ENCODE measurements at regions not wholly inside any gene's neighbourhood (a gene's known extent, or its start where the extent isn't known, plus 50 kb on each side); places are given as distances from the start of the nearest gene placed in this dataset.

DNA sequence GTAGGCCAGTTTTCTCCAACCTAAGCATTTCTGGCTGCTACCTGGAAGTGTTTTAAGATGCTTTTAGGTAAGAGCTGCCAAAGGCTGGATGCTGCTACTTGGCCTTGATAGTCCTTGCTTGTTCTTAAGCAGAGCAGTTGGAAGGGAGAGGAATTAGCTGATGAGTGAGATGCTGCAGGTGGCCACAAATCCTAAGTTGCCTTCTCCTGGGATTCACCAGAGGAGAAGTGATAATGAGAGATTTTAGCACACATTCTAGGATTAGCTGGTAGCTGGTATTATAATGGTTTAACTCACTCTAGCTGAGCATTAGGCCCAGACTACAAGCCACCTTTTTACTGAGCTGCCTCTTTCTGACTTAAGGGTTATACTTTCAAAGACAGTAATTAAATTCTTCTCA, 442.9 kb upstream of the RAG2 start:
- Mint-ChIP-seq H3K9me3 (ENCODE audit: low read depth) (peaks cover 6% of the 10 kb centered on the region), H3K36me3 (ENCODE audit: low read depth) (no peaks in the 10 kb centered on the region), H3K4me1 (no peaks in the 10 kb centered on the region), H3K27ac (no peak overlapping the region), H3K4me3 (no peak overlapping the region), H3K27me3 (no peaks in the 10 kb centered on the region)
- DNase-seq (no peak), ATAC-seq (no peak)
- CTCF ChIA-PET, result no interaction called here
- POLR2A ChIA-PET, result no interaction called here
- intact Hi-C loops (cut with DNase I, micrococcal nuclease), result no loop called here

DNA sequence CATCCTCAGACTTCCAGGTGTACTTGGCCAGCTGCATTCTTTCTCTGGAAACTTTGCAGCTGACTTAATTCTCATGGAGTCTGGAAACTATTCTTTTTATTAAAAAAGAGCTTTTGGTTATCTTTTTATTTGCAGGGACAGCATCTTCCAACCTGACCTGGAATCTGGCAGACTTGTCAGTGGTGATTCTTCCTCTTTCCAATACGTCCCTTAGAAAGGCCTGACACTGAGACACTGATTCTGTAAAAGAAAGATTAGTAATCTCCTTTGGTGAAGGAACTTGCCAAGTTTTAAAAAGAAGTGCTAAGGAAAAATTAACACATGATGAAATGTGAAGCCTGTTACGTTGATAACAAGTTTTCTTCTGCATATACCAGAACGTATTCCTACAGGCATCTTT, 440.9 kb upstream of the RAG2 start:
- DNase-seq, result no peak
- Mint-ChIP-seq H3K4me3 (no peak overlapping the region), H3K9me3 (ENCODE audit: low read depth) (peaks cover 6% of the 10 kb centered on the region), H3K27me3 (no peaks in the 10 kb centered on the region), H3K27ac (no peak overlapping the region), H3K36me3 (ENCODE audit: low read depth) (no peaks in the 10 kb centered on the region), H3K4me1 (no peaks in the 10 kb centered on the region)
- no peak for ATAC-seq
- ChIA-PET POLR2A (no interaction called here), CTCF (no interaction called here)
- intact Hi-C loops (cut with DNase I, micrococcal nuclease), result no loop called here

DNA sequence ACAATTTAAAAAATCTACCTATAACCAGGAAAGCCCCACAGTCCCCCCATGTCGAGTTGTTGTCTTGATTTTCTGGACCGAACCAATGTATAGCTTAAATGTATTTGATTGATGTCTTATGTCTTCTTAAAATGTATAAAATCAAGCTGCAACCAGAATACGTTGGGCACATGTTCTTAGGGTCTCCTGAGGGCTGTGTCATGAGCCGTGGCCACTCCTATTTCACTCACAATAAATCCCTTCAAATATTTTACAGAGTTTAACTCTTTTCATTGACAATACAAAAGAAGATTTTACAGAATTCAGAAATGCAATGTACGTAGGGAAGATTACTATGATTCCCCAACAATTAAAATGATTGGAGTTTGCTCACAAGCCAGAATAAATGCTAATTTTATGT, 428.7 kb upstream of the RAG2 start:
- no peak for DNase-seq
- Mint-ChIP-seq H3K4me3 (no peak overlapping the region), H3K4me1 (no peaks in the 10 kb centered on the region), H3K9me3 (ENCODE audit: low read depth) (peaks cover 12% of the 10 kb centered on the region), H3K27me3 (no peaks in the 10 kb centered on the region), H3K36me3 (ENCODE audit: low read depth) (no peaks in the 10 kb centered on the region), H3K27ac (no peak overlapping the region)
- intact Hi-C loops (cut with DNase I, micrococcal nuclease), result no loop called here
- no peak for ATAC-seq
- POLR2A ChIA-PET, result no interaction called here
- CTCF ChIA-PET, result no interaction called here

DNA sequence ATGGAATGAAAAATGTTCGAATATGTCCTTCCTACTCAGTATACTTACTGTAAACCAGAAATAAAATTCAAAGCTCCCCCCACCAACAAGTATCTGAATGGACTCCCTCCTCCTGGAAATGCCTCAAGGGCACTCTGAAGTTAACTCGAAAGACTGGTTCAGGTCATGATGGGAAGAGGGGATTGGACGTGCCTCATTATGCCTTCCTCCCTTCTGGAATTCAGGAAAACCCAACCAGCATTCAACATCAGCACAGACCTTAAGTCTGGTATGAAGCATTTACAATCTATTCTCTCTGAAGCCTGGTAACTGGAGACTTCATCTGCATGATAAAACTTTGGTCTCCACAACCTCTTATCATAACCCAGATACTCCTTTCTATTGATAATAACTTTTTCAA, 428.3 kb upstream of the RAG2 start:
- DNase-seq, result no peak

DNA sequence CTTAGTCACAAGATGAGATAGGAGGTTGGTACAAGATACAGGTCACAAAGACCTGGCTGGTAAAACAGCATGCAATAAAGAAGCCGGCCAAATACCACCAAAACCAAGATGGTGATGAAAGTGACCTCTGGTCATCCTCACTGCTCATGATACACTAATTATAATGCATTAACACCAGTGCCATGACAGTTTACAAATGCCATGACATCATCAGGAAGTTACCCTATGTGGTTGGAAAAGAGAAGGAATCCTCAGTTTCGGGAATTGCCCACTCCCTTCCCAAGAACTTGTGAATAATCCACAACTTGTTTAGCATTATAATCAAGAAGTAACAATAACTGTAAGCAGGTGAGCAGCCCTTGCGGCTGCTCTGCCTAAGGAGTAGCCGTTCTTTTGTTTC, 408.5 kb upstream of the RAG2 start:
- ChIA-PET CTCF (no interaction called here), POLR2A (no interaction called here)
- no peaks in the 10 kb centered on the region for H3K36me3 Mint-ChIP-seq (ENCODE audit: low read depth)
- H3K4me3 Mint-ChIP-seq, result no peak overlapping the region
- ATAC-seq (no peak), DNase-seq (no peak)
- H3K9me3 Mint-ChIP-seq (ENCODE audit: low read depth), result no peaks in the 10 kb centered on the region
- H3K4me1 Mint-ChIP-seq, result no peaks in the 10 kb centered on the region
- H3K27me3 Mint-ChIP-seq, result no peaks in the 10 kb centered on the region
- H3K27ac Mint-ChIP-seq, result no peak overlapping the region
- intact Hi-C loops (cut with DNase I, micrococcal nuclease), result no loop called here

More for the DNA sequence above, 428.3 kb upstream of the RAG2 start:
- Mint-ChIP-seq H3K4me1 (no peaks in the 10 kb centered on the region), H3K9me3 (ENCODE audit: low read depth) (peaks cover 8% of the 10 kb centered on the region), H3K36me3 (ENCODE audit: low read depth) (no peaks in the 10 kb centered on the region), H3K27ac (no peak overlapping the region), H3K27me3 (no peaks in the 10 kb centered on the region), H3K4me3 (no peak overlapping the region)
- intact Hi-C loops (cut with DNase I, micrococcal nuclease), result no loop called here
- CTCF ChIA-PET, result no interaction called here
- POLR2A ChIA-PET, result no interaction called here
- no peak for ATAC-seq

DNA sequence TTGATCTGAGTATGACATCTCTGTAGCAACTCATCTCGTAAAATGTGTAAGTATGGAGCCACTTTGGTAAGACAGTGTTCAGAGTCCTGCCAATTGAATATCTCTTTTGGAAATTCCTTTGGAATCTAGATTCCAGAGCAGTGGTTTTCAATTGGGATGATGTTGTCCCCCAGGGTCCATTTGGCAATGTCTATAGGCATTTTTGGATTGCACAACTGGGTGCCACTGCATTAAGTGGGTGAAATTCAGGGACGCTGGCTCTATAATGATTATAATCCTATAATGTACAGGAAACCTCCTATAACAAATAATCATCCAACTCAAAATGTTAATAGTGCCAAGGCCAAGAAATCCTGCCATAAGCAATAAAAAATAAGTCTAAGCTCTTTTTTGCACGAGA, 404.8 kb upstream of the RAG2 start:
- Mint-ChIP-seq H3K27ac (no peak overlapping the region), H3K4me1 (no peaks in the 10 kb centered on the region), H3K27me3 (no peaks in the 10 kb centered on the region), H3K36me3 (ENCODE audit: low read depth) (no peaks in the 10 kb centered on the region), H3K9me3 (ENCODE audit: low read depth) (no peaks in the 10 kb centered on the region), H3K4me3 (no peak overlapping the region)
- DNase-seq (no peak), ATAC-seq (no peak)
- POLR2A ChIA-PET, result no interaction called here
- CTCF ChIA-PET, result no interaction called here
- intact Hi-C loops (cut with DNase I, micrococcal nuclease), result loop anchor here in 1 of 2 experiments (5.0 kb wide), 1 partner anchor 1789 kb away; no protein-coding TSS in a partner anchor

DNA sequence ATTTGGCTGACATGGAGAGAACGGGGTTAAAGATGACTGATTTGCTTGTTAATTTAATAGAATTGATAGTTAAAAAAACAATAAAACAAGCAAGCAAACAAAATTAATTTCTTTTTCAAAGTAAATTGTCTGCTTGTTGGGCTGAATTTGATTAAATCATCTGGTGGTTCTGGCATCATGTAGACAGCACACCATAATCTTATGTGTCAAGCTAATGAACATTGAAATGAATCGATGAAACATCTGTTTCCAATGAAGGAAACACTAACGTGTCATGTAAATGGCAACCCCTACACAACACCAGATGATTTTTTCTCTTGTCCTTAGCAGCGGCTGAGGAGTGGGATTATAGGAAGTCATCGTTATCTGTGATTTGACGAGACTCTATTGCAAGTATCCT, 399.6 kb upstream of the RAG2 start:
- H3K9me3 Mint-ChIP-seq (ENCODE audit: low read depth), result peaks cover 1% of the 10 kb centered on the region
- H3K27me3 Mint-ChIP-seq, result no peaks in the 10 kb centered on the region
- no peaks in the 10 kb centered on the region for H3K36me3 Mint-ChIP-seq (ENCODE audit: low read depth)
- ChIA-PET POLR2A (no interaction called here), CTCF (no interaction called here)
- DNase-seq (no peak), ATAC-seq (no peak)
- no peak overlapping the region for H3K27ac Mint-ChIP-seq
- no peak overlapping the region for H3K4me3 Mint-ChIP-seq
- intact Hi-C loops (cut with DNase I, micrococcal nuclease), result no loop called here
- no peaks in the 10 kb centered on the region for H3K4me1 Mint-ChIP-seq

DNA sequence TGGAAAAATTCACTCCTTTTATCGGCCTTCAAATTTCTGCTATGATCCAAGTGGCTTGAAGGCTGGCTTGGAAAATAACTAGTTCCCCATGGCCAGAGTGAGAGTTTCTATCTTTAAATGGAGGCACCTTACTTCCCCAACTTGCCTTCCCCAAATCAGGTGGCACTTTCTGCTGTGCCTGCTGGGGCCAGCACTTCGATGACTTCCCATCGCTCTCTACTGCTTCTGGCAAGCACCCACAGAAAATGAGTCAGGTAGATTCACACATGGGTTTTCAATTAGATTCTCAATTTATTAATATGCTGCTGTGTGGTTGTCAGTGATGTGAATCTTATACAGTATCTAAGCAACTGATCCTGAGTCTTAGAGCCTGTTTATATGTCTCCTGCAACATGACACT, 398.8 kb upstream of the RAG2 start:
- ATAC-seq, result no peak
- POLR2A ChIA-PET, result no interaction called here
- no peak overlapping the region for H3K27ac Mint-ChIP-seq
- CTCF ChIA-PET, result no interaction called here
- DNase-seq, result no peak
- H3K9me3 Mint-ChIP-seq (ENCODE audit: low read depth), result peaks cover 1% of the 10 kb centered on the region
- no peak overlapping the region for H3K4me3 Mint-ChIP-seq
- intact Hi-C loops (cut with DNase I, micrococcal nuclease), result no loop called here
- H3K4me1 Mint-ChIP-seq, result no peaks in the 10 kb centered on the region
- no peaks in the 10 kb centered on the region for H3K27me3 Mint-ChIP-seq
- H3K36me3 Mint-ChIP-seq (ENCODE audit: low read depth), result no peaks in the 10 kb centered on the region

DNA sequence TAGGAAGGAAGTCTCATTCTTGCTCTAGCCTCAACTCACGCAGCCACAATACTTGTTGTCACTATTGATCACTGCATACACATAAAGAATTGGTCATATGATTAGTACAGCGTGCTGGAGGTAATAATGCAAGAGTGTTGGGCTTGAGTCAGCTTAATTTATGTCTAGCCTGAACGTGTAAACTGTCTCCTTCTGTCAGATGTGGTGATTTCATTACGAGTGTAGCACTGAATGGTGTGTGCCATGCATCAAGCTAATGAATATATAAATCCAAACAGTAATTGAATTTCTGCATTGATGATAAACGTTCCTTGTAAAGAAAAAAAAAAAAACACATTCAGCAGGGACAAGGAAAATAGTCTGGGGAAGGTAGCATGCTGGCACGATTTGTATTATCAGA, 396.2 kb upstream of the RAG2 start:
- Mint-ChIP-seq H3K4me3 (no peak overlapping the region), H3K27ac (no peak overlapping the region), H3K36me3 (ENCODE audit: low read depth) (no peaks in the 10 kb centered on the region), H3K27me3 (no peaks in the 10 kb centered on the region), H3K9me3 (ENCODE audit: low read depth) (peaks cover 1% of the 10 kb centered on the region), H3K4me1 (no peaks in the 10 kb centered on the region)
- ATAC-seq (no peak), DNase-seq (no peak)
- POLR2A ChIA-PET, result no interaction called here
- intact Hi-C loops (cut with DNase I, micrococcal nuclease), result no loop called here
- CTCF ChIA-PET, result no interaction called here

DNA sequence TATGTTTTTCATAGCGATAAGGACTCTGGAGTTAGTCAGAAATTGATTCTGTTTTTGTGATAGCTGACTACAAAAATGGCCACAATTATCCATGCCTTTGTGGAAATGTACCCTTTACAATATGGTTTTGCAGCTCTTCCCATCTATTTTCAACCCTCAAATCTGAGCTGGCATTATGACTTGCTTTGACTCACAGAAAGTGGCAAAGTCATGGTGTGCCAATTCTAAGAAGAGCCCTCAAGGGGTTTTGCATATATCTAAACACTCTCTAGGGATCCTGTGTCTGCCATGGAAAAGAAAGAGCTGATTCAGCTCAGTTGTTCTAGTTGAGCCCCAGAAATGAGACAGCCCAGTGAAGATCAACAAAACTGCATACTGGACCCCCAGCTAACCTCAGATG, 390.5 kb upstream of the RAG2 start:
- no peak overlapping the region for H3K4me3 Mint-ChIP-seq
- H3K36me3 Mint-ChIP-seq (ENCODE audit: low read depth), result no peaks in the 10 kb centered on the region
- peaks cover 3% of the 10 kb centered on the region for H3K9me3 Mint-ChIP-seq (ENCODE audit: low read depth)
- POLR2A ChIA-PET, result no interaction called here
- no peak for ATAC-seq
- CTCF ChIA-PET, result interaction anchor here (0.6 kb wide), 1 partner anchor 43 kb away, joined by 3 read pairs; no protein-coding TSS in a partner anchor
- intact Hi-C loops (cut with DNase I, micrococcal nuclease), result no loop called here
- no peak overlapping the region for H3K27ac Mint-ChIP-seq
- DNase-seq, result no peak
- no peaks in the 10 kb centered on the region for H3K27me3 Mint-ChIP-seq
- H3K4me1 Mint-ChIP-seq, result no peaks in the 10 kb centered on the region

DNA sequence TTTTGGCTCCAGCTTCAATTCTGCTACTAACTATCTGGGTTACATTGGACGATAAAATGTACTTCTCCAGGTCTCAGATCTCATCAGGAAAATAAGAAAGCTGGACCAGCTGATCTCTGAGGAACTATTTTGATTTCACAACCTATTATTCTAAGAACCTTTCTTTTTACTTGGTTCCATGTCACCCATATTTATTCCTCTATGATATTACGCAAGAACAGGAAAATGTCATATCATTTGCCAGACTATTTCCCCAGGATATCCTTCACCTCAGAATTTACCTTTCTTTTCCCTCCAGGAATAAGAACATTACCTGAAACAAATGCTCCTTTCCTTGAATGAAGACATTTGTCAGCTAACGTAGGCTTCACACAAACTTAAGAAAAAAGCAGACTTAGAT, 387.5 kb upstream of the RAG2 start:
- Mint-ChIP-seq H3K27ac (no peak overlapping the region), H3K36me3 (ENCODE audit: low read depth) (no peaks in the 10 kb centered on the region), H3K4me3 (no peak overlapping the region), H3K4me1 (no peaks in the 10 kb centered on the region), H3K9me3 (ENCODE audit: low read depth) (peaks cover 4% of the 10 kb centered on the region), H3K27me3 (no peaks in the 10 kb centered on the region)
- ATAC-seq (no peak), DNase-seq (no peak)
- intact Hi-C loops (cut with DNase I, micrococcal nuclease), result no loop called here
- CTCF ChIA-PET, result no interaction called here
- POLR2A ChIA-PET, result no interaction called here

DNA sequence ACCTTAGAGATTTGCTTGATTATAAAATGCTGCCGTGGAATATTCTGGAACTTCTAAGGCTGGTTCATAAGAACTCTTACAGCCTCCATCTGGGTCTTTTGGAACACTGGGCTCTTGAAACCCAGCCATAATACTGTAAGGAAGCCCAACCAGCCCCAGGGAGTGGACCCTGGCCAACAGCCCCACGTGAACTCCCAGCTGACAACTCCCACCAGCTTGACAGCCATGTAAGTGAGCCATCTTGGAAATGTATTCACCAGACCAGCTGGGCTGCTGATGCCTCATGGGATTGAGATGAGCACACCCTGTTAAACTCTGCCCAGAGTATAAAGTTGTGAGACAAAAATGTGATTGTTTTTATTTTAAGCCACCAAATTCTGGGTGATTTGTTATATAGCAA, 378.7 kb upstream of the RAG2 start:
- Mint-ChIP-seq H3K27me3 (no peaks in the 10 kb centered on the region), H3K36me3 (ENCODE audit: low read depth) (no peaks in the 10 kb centered on the region), H3K4me3 (no peak overlapping the region), H3K4me1 (no peaks in the 10 kb centered on the region), H3K27ac (no peak overlapping the region), H3K9me3 (ENCODE audit: low read depth) (peaks cover 9% of the 10 kb centered on the region)
- ChIA-PET POLR2A (no interaction called here), CTCF (no interaction called here)
- DNase-seq (no peak), ATAC-seq (no peak)
- intact Hi-C loops (cut with DNase I, micrococcal nuclease), result no loop called here

DNA sequence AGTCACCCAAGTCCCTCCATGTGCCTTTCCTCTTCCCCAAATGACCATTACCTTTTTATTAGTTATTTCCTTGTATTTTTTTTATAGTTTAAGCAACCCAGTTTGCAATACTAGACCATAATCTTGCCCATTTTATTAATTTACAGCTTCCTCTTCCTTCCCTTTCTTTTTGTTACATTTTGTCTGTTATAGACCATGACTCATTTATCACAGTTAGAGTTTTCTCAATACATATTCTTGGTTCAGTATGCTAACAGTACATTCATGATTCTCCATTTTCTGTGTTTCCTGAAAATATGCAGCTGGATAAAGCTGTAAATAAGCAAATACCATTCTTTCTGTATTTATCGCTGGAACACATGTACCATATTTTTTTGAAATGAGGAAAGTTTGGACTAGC, 376.7 kb upstream of the RAG2 start:
- POLR2A ChIA-PET, result no interaction called here
- H3K9me3 Mint-ChIP-seq (ENCODE audit: low read depth), result peaks cover 7% of the 10 kb centered on the region
- no peak overlapping the region for H3K27ac Mint-ChIP-seq
- CTCF ChIA-PET, result no interaction called here
- no peaks in the 10 kb centered on the region for H3K36me3 Mint-ChIP-seq (ENCODE audit: low read depth)
- no peaks in the 10 kb centered on the region for H3K4me1 Mint-ChIP-seq
- no peak for DNase-seq
- intact Hi-C loops (cut with DNase I, micrococcal nuclease), result no loop called here
- no peak for ATAC-seq
- H3K27me3 Mint-ChIP-seq, result no peaks in the 10 kb centered on the region
- no peak overlapping the region for H3K4me3 Mint-ChIP-seq
